Activated CD8-positive, alpha-beta memory T cell treated with anti-CD3 and anti-CD28 coated beads for 24 hours (primary cell): ENCODE measurements at regions not wholly inside any gene's neighbourhood (a gene's known extent, or its start where the extent isn't known, plus 50 kb on each side); places are given as distances from the start of the nearest gene placed in this dataset.
"Not testable (repeated sequence)": the region's sequence is repeated elsewhere in the genome, so short reads cannot be mapped to it uniquely, and the experiment has no call there.

Experiments used
- DNase-seq: peaks from one replicate; pipeline ENCODE4 v3.0.0-alpha.2; 2020

DNA sequence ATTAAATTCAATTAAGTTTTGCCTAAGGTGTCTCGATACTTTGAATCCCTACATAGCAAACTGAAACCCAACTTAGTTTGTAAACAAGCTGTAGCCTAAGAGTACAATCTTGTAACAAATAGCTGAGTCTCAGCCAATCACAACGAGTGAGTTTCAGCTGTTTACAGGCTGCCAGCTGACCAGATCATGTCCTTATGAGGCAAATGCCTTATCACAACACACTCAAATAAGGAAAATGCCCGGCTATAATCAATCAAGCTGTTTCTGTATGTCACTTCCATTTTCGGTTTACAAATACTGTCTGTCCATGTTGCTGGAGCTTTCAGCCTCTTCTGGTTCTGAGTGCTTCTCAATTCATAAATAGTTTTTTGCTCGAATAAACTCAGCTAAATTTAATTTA, 943.8 kb downstream of the SLC16A7 start:
- no peak for DNase-seq

DNA sequence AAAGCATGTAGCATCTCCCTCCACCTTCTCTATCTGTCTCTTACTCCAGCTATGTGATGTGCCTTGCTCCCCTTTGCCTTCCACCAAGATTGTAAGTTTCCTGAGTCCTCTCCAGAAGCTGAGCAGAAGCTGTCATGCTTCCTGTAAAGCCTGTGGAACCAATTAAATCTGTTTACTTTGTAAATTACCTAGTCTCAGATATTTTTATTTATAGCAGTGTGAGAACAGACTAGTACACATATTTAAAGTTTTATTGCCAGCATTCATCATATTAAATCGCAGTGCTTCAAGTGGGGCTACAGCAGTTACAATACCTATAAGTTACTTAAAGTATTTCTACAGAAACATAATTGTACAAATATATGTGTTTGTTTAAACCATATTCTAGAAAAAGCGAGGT, 973.1 kb downstream of the SLC16A7 start:
- DNase-seq: no peak

DNA sequence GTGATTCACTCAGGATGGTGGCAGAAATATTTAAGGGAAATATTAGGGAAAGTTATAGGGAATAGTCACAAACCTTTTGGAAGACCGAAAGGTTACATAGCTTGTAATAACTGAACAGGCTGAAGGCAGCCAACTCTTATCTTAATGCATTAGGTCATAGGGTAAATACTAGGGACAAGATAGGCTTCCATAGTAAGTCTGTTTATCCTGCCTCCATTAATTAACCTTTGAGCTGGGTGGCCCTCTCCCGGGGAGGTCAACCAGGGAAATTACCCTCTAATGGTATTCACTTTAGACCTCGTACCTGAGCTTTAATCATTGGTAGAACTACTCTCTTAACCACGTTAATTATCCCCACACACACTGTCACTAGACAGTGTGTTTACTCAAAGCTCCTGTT, 981.8 kb downstream of the SLC16A7 start:
- no peak for DNase-seq

DNA sequence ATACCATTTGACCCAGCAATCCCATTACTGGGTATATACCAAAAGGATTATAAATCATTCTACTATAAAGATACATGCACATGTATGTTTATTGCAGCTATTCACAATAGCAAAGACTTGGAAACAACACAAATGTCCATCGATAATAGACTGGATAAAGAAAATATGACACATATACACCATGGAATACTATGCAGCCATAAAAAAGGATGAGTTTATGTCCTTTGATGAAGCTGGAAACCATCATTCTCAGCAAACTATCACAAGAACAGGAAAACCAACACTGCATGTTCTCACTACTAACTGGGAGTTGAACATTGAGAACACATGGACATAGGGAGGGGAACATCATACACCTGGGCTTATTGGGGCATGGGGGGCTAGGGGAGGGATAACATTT, 991.8 kb downstream of the SLC16A7 start:
- DNase-seq: not testable (repeated sequence)

DNA sequence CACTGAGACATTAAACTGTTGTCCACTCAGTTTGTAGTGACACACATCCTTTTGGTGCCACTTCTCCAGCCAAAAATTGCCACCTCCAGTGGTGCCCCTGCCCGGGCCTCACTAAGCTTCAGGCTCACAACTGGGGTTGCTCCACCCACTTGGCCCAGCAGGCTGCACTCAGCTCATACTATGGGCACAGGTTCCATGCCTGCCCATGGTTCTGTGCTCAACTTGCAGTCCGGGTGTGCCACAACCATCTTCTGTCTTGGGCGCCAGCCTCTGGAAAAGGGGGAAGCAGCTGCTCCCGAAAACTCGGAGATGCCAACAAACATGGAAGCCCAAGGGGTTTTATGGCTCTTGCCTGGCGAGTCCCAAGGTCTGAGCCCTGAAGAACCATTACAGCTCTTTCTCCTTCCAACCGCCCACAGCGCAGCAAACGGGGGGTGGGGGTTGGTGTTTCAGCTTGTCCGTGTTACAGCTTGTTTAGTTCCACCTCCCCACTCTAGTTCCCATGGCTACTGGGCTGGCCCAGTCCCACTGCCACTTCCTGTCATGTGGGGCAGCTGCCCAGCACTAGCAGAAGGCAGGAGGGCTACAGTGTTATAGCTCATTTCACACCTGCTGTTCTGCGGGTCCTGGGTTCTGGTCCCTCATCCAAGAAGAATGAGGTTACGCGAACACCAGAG, 998.3 kb downstream of the SLC16A7 start:
- DNase-seq: no peak

DNA sequence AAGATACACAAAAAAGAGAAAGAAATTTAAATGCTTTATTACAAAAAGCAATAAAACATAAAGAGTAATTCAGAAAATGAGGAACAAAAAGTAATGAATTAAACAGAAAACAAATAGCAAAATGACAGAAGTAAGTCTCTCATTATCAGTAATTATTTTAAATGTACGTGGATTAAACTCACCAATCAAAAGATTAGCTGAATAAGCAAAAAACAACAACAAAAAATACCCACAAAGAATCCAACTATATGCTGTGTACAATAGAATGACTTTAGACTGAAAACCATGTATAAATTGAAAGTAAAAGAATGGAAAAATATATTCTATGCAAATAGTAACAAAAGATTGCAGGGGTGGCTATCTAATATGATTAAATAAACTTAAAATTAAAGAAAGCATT, 1006.8 kb downstream of the SLC16A7 start:
- no peak for DNase-seq

DNA sequence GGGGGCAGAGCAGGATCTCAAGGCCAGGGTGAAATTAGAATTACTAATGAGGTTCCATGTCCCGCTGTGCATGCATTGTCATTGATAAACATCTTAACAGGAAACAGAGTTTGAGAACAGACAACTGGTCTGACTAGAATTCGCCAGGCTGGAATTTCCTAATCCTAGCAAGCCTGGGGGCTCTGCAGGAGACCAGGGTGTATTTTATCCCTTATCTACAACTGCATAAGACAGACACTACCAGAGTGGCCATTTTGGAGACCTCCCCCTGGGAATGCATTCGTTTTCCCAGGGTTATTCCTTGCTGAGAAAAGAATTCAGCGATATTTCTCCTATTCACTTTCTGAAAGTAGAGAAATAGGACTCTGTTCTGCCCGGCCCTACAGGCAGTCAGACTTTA, 1007.6 kb downstream of the SLC16A7 start:
- DNase-seq: not testable (repeated sequence)

DNA sequence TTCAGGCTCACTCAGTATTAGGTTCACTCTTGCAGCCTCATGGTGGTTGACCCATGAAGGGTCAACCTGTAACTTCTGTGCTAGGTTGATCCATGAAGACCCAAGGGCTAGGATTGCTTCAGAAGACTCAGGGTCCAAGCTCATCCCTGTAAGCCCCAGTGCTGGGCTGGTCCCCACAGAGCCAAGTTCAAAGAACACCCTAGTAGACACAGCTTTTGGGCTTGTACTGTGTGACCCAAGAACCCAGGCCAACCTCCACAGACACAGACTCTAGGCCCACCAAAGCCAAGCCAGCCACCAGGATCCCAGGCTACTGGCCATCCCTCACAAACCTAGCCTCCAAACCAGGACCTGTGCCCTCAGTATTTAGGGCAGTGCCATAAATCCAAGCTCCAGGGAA, 1020.6 kb downstream of the SLC16A7 start:
- no peak for DNase-seq

DNA sequence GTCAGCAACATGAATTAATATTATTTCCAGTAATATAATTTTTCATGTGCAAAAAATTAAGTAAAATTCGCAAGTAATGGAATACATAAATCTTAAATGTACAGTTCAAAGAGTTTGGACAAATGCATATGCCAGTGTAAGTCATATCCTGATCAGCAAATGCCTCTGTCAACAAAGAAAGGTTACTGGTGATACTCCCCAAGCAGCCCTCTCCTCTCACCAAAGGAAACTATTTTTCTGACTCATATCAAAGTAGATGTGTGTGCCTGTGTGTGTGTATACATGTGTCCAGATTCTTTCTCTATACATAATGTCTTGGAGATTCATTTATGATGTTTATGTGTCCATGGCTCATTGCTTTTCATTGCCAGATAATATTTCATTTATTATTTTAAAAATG, 1035.0 kb downstream of the SLC16A7 start:
- DNase-seq: no peak

DNA sequence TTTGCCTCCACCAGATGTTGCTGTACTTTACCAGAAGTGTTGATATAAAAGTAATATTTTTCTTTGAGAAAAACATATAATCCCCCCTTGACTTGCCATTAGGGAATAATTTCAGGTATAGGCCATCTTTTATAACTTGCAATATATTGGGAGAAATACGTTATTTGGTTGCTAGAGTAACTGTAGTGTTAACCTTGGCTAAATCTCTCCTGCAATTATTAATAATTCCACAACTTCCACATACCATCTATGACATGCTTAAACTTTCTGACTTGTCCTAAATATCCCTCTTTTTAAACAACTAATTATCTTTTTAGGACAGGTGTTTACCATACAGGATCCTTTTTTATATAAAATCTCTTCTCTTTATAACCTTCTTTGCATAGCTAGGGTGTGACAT, 1048.2 kb downstream of the SLC16A7 start:
- DNase-seq: no peak

DNA sequence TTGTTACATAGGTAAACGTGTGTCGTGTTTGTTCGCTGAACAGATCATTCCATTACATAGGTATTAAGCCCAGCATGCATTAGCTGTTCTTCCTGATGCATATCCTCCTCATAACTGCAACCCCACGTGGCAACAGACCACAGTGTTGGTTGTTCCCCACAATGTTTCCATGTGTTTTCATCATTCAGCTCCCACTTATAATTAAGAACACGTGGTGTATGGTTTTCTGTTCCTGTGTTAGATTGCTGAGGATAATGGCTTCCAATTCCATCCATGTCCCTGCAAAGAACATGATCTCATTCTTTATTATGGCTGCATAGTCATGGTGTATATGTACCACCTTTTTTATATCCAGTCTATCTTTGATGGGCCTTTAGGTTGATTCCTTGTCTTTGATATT, 1071.1 kb downstream of the SLC16A7 start:
- no peak for DNase-seq

DNA sequence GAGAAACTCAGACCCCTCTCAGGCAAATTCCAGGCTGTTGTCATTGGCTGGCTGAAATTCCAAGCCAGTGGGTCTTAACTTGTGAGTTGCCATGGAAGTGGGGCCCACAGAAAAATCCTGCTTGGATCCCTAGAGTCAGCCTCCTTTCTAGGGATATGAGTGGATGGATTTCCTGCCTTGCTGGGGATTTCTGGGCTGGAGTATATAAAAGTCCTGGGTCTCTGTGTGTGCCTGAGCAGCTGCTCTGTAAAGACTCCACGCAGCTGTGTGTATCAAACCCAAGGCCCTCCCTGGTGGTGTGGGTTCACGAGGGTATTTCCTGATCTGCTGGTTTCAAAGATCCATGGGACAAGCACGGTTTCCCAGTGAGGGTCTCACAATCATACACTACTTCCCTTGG, 1077.1 kb downstream of the SLC16A7 start:
- no peak for DNase-seq

DNA sequence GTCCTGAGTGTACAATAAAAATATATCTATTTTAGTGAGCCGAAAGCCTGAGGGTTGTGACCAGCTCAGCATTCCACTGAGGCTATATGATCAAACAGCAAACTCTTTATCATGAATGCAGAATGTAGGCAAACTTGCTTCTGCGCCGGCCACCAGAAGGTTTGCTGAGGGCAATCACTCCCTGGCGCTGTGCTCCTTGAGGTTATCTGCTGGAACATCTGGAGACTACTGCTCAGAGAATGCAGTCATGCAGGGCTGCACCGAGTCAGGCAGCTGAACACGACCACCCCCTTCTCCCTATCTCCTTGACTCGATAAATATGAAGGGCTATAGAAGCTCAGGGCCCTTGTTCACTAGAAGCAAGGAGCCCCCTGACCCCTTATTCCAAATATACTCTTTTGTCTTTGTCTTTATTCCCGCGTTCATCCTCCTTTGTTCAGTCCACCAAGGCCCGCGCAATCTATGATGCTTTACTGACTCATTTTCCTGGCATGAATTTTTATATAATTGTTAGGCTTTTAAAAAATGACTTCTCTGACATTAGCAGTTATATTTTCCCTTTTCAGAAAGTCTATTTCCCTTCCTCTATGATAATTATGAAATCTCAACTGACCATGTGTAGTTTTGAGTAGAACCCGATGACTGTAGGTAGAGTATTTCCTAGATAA, 1089.3 kb downstream of the SLC16A7 start:
- no peak for DNase-seq

DNA sequence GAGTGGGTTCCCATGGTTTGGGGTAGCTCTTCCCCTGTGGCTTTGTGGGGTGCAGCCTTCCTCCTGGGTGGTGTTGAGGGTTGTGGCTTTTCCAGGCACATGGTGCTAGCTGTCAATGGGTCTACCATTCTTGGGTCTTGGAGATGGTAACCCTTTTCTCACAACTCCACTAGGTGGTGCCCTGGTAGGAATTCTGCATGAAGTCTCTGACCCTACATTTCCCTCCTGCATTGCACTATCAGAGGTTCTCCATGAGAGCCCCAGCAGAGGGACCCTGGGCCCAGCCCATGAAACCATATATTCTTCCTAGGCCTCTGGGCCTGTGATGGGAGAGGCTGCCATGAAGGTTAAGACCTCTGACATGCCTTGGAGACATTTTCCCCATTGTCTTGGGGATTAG, 1093.3 kb downstream of the SLC16A7 start:
- DNase-seq: no peak

DNA sequence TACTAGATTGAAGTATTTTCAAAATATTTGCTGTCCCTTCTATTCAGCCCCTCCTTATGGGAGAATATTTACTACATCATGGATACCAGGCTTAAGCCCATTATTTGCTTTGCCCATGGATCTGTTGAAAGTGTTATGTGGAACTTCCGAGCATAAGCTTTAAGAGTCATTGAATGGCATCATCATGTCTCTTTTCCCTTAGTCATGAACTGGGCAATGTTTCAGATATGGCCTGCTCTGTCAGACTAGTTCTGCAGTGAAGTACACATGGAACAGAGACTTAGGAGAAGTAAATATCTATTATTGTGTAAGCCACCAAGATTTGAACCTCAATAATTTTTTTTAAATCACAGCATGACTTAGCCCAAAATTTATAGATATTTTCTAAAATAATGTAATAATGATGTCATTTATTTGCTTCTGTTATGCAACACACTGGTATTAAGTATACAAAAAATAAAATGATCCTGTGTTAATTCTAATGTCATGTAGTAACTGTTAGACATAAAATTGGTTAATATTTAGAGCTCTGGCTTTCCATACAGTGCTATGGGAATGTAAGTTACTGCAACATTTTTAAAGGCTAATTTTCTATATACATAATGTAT, 1097.3 kb downstream of the SLC16A7 start:
- DNase-seq: no peak

DNA sequence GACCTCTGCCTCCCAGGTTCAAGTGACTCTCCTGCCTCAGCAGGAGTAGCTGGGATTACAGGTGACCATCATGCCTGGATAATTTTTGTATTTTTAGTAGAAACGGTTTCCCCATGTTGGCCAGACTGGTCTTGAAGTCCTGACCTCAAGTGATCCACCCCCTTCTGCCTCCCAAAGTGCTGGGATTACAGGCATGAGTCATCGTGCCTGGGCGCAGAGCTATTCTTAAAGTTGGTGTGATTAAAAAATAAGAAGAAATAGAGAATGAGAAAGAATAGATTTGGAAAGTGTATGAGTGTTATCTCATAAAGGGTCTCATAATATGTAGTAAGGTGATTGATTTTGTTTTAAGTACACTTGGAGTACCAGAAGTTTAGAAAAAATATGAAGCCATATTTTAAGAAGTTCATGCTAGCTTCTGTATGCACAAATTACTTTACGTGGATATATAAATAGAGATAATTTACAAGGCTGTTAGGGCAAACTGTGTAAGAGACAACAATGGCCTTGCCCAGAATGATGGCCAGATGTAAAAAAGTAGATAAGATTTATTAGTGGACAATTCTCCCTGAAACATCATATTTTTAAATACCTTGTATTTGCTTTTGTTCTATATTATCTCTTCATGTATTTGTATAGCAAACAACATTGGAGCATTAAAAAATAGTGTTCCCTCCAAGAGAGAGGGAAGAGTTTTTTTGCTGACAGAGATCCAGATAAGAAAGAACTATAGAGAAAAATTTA, 1108.5 kb downstream of the SLC16A7 start:
- no peak for DNase-seq

DNA sequence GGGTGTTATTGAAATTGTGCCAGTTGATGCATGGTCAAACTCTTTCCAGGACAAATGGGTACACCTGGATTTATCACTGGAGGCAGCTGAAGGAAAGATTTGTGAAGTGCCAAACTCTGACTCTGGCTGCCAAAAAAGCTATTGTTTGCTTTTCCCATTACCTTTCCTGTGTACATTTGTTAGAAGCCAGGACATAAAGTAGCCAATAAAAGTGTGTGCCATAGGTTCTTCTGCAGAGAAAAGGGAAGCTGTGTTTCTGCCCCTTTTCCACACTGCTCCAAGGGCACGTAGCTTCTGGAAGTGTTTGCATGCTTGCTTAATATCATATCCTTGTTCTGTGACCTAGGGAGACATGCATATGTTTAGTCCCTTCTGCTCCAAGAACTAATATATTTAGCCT, 1114.4 kb downstream of the SLC16A7 start:
- no peak for DNase-seq

DNA sequence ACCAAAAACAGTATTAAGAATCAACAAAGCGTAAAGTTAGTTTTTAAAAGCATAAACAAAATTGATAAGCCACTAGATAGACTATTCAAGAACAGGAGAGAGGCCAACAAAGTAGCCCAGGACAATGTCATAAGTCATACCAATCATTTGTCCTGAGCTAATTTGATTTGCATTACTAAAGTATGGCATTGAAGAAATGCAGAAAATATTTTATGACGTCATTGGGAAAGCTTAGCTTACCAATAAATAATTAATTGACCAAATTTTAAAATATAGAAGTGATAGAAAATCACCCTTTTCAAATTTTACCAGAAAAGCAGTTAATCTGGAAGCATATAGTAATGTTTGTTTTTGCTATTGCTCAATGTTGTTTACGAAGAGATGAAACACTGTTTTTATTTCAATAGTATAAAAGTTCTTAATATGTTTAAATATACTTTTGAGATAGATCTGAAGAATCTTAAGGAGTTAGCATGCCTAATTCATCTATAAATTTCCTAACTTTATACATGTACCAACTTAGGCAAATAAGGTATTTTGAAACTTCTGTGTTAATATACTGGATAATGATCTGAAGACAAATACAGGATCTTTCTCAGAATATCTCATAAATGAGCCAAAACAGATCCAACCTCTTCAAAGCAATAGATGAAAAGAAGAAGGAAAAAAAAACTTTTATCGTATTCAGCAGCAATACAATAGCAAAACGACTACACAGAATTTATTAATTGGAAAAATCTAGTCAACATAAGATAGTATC, 1118.5 kb downstream of the SLC16A7 start:
- DNase-seq: no peak

DNA sequence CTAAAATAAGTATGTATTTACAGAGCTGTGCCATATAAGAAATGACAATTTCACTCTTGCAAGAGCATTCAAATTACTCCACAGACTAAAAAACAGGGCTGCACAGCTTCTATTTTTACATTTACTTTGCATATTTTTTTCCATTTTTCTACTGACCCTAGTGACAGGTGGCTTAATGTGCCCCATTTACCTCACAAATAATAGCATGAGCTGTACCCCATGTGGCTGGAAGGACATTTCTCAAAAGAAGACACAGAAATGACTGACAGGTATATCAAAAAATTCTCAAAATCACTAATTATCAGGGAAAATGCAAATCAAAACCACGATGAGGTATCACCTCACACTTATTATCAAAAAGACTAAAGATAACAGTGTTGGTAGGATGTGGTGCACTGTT, 1128.6 kb downstream of the SLC16A7 start:
- DNase-seq: no peak

DNA sequence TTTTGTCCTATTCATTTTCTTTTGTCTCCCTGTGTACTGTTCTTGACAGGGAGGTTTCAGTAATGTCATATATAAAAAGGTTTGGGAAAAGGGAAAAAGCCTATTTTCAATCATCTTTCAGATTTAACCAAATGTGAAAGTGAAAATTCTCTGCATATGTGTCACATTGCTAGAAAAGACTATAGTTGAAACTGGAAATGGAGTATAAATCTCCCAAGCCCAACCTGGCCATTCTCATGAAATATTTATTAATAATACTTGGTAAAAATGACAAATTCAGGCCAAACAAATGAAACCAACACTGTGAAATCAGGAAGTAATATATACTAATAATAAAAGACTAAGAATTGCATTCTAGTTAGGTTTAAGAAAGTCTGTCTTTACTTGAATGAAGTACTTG, 1129.2 kb downstream of the SLC16A7 start:
- DNase-seq: no peak

DNA sequence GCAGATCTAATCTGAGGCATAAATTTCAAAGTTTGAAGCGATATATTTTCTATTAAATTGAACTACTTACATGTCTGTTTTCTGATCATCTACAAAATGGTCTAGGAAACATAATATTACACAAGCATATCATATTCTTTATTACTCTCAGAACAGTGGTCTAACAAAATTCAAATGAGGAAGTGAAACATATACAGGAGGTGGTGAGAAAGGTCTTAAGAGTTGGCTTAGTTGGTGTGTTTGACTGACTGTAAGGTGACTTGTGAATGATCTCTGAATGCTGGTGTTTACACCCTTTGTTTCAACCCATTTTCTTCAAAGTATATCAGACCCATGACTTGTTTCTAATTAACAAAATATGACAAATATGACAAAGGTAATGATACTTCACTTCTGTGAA, 1156.8 kb downstream of the SLC16A7 start:
- no peak for DNase-seq

DNA sequence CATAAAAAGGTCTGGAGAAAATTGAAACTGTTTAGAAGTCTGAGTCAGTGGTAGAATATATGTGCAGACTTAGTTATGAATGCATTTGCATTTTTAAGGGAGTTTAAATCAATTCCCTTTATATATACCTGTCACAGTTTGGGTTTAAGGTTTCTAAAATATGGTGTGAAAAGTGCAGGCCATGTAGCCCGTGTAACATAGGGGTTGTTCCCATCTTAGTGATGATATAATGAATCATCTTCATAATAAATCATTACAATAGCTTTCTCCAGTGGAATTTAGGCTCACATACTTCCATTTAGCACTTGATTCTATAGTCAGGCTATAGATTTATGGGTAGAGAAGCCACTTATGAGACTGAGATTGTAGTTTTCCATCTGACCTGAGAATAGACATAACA, 1162.4 kb downstream of the SLC16A7 start:
- no peak for DNase-seq

DNA sequence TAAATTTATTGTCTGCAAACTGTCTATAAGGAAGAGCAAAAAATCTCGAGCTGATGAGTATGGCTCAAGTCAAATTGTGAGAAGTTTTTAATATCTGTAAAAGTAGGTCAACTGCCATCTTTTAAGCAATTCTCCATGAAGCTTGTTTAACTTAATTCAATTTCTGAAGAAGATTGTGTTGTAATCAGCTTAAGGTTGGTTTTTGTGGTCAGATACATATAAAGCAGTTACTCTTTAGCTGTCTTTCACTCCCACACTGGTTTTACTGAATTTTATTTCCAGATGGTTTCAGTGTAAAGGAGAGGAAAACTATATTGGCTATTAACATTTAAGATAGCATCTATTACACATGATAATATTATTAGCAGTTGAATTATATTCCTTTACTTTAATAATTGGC, 1165.1 kb downstream of the SLC16A7 start:
- DNase-seq: no peak
